GM19324 (cell line): ENCODE measurements at regions not wholly inside any gene's neighbourhood (a gene's known extent, or its start where the extent isn't known, plus 50 kb on each side); places are given as distances from the start of the nearest gene placed in this dataset.

Experiments
- ATAC-seq: cut with Tn5 transposase; IDR thresholded peaks from one replicate; pipeline ENCODE4 v1.9.1; 2021; ENCODE audit warnings: mild to moderate bottlenecking, moderate library complexity; ENCODE audit not compliant: unreplicated experiment, low FRiP score

GRCh38 chr2:51697095-51697494, 665.2 kb upstream of the NRXN1 start:
- ATAC-seq: no peak

- no peak for ATAC-seq
These were observed 663.6 kb upstream of the NRXN1 start for GRCh38 chr2:51695531-51695930.

GRCh38 chr2:51693640-51694039, 661.7 kb upstream of the NRXN1 start:
- no peak for ATAC-seq

GRCh38 chr2:51681854-51682253, 649.9 kb upstream of the NRXN1 start:
- no peak for ATAC-seq

GRCh38 chr2:51673628-51674027, 641.7 kb upstream of the NRXN1 start:
- ATAC-seq: no peak

GRCh38 chr2:51667679-51668078, 635.7 kb upstream of the NRXN1 start:
- no peak for ATAC-seq

- no peak for ATAC-seq
These were observed 630.3 kb upstream of the NRXN1 start for GRCh38 chr2:51662187-51662586.

- no peak for ATAC-seq
These were observed 625.9 kb upstream of the NRXN1 start for GRCh38 chr2:51657849-51658248.

GRCh38 chr2:51650769-51651168, 618.8 kb upstream of the NRXN1 start:
- ATAC-seq: no peak

GRCh38 chr2:51649366-51649765, 617.4 kb upstream of the NRXN1 start:
- no peak for ATAC-seq

GRCh38 chr2:51638811-51639210, 606.9 kb upstream of the NRXN1 start:
- no peak for ATAC-seq

GRCh38 chr2:51633073-51633472, 601.1 kb upstream of the NRXN1 start:
- no peak for ATAC-seq

GRCh38 chr2:51629406-51629805, 597.5 kb upstream of the NRXN1 start:
- no peak for ATAC-seq

GRCh38 chr2:51628917-51629316, 597.0 kb upstream of the NRXN1 start:
- ATAC-seq: no peak

- no peak for ATAC-seq
These were observed 593.1 kb upstream of the NRXN1 start for GRCh38 chr2:51624995-51625394.

GRCh38 chr2:51620796-51621195, 588.9 kb upstream of the NRXN1 start:
- no peak for ATAC-seq

- no peak for ATAC-seq
These were observed 588.0 kb upstream of the NRXN1 start for GRCh38 chr2:51619961-51620360.

GRCh38 chr2:51612387-51612786, 580.5 kb upstream of the NRXN1 start:
- ATAC-seq: no peak

- no peak for ATAC-seq
These were observed 569.8 kb upstream of the NRXN1 start for GRCh38 chr2:51601706-51602105.

GRCh38 chr2:51597086-51597485, 565.2 kb upstream of the NRXN1 start:
- ATAC-seq: no peak

- no peak for ATAC-seq
These were observed 563.9 kb upstream of the NRXN1 start for GRCh38 chr2:51595836-51596235.

GRCh38 chr2:51581636-51582267, 549.8 kb upstream of the NRXN1 start:
- no peak for ATAC-seq

- ATAC-seq: no peak
These were observed 547.5 kb upstream of the NRXN1 start for GRCh38 chr2:51579412-51579811.
